GM19238 (cell line): ENCODE measurements at regions not wholly inside any gene's neighbourhood (a gene's known extent, or its start where the extent isn't known, plus 50 kb on each side); places are given as distances from the start of the nearest gene placed in this dataset.
"Not testable (repeated sequence)": the region's sequence is repeated elsewhere in the genome, so short reads cannot be mapped to it uniquely, and the experiment has no call there.

Source experiments
- DNase-seq: peaks from one replicate; pipeline ENCODE4 v3.0.0; 2011; ENCODE audit warnings: low spot score; ENCODE audit not compliant: insufficient read length

DNA sequence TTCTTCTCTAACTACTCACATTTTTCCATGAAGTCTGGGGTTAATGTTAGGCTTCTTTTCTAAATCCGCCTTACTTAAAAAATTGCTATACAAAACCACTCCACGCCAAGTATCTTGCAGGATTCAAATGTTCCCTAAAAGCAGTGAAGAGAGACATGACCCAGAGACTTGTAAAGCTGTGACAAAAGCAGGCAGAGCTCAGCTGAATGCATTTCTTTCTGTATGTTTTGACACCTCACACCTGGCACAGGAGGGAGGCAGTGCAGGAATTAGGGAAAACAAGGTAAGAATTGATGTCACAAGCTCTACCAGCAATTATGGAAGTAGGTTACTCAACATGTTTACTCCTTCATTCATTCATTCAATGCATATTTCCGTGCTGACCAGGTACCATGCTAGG is 295.0 kb downstream of the RPAP3 start:
- DNase-seq: no peak

- DNase-seq: no peak
These were observed 295.4 kb downstream of the RPAP3 start for GRCh38 chr12:47410383-47410782.

DNA sequence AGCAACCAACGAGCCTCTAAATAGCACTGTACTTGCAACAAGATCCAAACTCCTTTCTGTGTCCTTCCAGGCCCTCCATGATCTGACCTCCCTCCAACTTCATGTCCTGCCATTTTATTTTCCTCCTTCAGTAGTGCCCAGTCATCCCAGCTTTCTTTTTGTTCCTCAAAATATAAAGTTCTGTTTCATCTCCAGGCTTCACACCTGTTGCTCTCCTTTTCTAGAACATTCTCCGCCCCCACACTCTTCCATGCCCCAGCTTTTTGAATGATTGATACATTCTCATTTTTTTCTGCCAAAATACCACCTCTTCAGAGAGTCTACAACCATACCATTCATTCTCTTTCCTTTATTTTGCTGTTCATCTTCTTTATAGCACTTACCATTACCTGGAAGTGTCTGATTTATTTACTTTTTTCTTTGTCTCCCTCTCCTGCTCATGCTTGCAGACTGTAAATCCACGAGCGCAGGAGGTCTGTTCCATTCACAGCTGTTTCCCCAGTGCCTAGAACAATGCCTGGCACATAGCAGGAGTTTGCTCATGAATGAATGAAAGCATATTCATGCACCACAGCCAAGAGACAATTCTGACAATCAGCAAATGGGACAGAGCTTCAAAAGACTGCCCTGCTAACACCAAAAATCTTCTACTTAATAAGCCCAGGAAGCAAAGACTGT is 296.4 kb downstream of the RPAP3 start:
- no peak for DNase-seq

DNA sequence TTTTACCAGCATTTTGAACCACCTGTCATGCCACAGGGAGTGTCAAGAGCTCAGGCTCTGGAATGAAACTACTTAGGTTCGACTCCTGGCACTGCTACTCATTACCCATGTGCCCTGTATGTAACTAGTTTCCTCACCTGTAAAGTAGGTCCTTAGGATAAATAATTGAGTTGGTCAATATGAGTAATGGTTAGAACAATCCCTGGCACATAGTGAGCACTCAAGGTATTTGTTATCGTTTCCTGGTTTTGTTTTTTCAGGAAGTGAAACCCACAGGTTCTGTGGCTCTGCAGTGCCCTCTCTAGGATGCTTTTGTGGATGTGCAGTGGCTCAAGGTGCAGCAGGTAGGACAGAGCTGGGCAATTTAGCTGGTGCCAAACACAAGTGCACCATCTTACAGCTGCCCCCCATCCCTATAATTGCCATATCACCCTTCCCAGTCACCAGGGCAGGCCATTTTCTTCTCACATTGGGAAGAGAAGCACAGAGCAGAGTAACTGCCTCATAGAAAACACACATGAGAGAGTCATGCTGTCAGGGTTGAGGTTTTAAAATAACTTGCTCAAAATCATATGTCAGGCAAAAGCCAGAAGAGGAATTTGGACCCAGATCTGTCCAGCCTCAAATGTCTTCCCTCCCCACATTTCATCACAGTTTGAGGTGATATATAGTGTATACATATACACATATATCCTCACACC is 297.5 kb downstream of the RPAP3 start:
- peak; percentile 16 for DNase-seq

DNA sequence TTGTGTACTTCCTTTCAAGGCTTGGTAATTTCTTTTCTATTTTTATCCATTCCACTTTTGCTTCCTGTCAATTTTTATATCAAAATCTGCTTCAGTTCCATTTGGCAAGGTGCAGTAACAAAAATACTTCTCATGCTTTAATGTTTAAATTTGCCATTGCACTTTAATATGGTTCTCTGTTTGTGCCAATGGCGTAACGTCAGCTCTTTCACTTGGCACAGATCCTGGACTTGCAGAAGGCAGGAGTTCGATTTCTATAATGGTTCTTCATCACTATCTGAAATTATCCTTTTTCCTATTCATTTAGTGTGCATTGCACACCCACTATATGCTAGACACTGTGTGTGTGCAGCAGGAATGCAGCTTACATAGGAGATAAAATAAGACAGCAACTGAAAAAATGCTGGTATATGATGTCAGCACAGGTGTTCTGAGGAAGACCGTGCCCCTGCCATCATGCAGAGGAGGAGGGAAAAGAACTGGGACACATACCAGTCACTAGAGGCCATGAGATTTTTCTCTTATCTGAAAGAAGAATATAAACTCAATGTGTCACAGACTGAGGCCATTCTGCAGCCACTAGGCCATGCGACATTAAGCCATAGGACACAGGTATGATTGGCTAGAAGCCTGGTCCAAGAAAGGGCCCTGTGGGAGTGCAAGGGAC is 298.2 kb downstream of the RPAP3 start:
- no peak for DNase-seq

GRCh38 chr12:47403681-47404080 is 302.1 kb downstream of the RPAP3 start:
- no peak for DNase-seq

GRCh38 chr12:47401196-47401595 is 304.6 kb downstream of the RPAP3 start:
- DNase-seq: not testable (repeated sequence)

- no peak for DNase-seq
These were observed 305.6 kb downstream of the RPAP3 start for GRCh38 chr12:47400266-47400665.

DNA sequence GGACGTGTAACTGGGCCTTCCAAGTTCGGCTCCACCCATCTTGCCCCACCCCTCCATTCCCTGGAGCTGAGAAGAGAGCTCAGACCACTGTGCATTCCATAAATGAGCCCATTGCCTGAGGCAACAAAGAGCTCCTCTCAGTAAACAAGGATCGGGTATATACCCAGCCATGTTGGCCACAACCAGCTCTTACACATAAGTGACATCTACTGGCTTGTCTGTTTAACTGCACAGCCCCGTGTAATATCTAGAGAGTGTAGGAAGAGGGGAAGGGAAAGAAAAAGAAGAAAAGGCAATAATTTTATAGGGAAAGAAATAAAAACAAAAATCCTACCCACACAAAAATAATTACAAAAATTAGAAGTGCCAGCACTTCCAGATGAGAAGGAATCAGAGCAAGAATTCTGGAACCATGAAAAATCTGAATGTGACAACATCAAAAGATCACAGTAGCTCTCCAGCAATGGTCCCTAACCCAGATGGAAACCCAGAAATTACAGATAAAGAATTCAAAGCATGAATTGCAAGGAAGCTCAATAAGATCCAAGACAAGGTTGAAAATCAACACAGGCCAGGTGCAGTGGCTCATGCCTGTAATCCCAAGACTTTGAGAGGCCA is 308.1 kb downstream of the RPAP3 start:
- DNase-seq: no peak

- DNase-seq: no peak
These were observed 308.7 kb downstream of the RPAP3 start for GRCh38 chr12:47396902-47397663.

DNA sequence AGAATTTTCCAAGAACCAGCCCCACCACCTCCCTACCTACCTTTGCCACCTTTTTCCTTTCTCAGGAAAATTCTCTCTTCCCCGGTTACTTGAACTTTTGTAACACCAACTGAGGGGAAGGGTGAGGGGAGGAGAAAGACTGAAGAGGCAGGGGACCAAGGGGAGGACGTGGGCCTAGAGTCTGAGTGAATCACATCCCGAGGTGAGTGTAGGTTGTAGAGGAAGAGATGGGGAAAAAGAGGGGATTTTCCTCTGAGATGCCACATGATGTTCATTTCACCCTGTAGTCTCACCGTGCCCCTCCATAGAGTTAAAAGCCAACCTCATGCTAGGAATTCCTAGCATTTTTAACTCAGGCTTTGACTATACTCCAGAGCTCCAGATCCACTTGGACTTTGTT is 311.8 kb downstream of the RPAP3 start:
- DNase-seq: no peak

GRCh38 chr12:47393403-47393790 is 312.4 kb downstream of the RPAP3 start:
- no peak for DNase-seq

- no peak for DNase-seq
These were observed 311.8 kb upstream of the AMIGO2 start for GRCh38 chr12:47391566-47391965.

DNA sequence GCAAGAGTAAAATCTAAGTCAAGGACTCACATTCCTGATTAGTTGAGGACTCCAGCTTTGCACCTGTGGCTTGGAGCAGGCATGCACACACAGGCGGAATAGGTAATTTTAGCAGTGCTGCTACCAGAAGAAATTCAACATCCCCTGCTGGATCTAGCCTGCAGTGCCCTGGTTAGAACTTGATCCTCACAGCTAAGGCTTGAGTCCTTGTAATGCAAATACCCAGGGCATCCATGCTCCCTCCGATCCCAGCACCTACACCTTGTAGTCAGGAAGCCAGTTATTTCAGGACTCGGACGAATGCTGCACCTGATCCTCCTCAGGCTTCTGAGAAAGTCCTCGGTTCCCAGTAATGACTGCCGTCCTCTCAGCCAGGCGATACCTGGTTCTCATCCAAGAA is 309.0 kb upstream of the AMIGO2 start:
- no peak for DNase-seq

DNA sequence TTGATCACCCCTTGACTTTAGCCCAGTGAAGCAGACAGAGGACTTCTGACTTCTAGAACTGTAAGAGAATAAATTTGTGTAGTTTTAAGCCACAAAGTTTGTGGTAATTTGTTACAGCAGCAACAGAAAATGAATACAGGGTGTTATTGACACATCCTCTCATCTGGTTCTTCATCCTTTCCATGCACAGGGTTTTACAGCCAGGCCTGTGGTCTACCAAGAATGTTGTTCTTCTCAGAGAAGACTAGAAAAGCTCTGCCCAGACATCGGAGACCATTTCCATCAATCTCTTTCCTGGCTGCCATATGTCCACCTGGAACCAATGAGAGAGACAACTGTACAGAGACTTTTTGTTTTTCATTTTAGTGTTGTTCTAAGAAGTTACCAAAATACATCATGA is 308.2 kb upstream of the AMIGO2 start:
- no peak for DNase-seq

DNA sequence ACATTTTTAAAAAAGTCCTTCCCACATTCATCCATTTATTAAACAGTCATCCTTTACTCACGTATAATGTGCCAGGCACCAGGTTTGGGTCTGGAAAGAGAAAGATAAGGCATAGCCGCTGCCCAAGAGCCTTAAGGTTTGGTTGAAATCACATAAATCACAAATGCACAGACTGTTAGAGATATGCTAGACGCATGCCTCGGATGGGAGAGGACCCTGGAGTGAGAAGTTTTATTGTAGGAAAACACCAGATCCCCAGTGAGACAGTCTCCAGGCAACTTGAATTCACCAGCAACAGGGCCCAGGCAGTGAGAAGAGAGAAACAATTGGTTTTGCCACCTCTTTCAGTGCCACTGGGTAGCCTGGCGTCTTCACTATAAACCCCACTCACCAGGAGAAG is 305.9 kb upstream of the AMIGO2 start:
- no peak for DNase-seq

DNA sequence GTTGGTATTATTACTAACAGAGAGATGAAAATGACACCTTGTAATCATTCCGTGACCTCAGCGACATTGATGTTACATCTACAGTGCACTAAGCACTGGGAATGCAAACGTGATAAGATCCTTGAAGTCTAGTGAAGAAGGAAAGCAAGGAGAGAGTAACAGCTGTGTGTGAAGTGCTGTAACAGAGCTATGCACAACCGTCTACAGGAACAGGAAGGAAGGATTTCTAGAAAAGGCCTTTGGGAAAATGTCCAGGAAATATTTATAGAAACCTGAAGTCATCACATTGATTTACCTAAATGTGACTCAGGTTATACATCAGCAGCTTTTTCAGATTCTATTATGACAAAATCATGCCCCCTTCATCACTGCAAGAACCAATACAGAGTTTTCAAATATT is 304.2 kb upstream of the AMIGO2 start:
- DNase-seq: no peak

DNA sequence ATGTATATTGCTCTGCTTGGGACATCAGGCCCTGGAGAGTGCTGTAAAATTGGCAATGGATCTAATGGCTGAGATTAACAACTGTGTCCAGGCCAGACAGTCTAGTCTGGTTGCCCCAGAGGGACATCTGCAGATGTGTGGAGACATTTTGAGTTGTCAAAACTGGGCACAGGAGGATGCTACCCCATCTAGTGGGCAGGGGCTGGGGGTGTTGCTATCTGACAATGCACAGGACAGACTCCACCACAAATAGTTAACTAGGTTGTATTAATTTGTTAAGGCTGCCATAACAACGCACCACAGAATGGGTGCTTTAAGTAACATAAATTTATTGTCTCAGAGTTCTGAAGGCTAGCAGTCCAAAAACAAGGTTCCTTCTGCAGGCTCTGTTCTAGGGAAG is 302.5 kb upstream of the AMIGO2 start:
- no peak for DNase-seq

GRCh38 chr12:47378907-47379306 is 299.1 kb upstream of the AMIGO2 start:
- no peak for DNase-seq

GRCh38 chr12:47378222-47378582 is 298.4 kb upstream of the AMIGO2 start:
- no peak for DNase-seq

- DNase-seq: no peak
These were observed 297.9 kb upstream of the AMIGO2 start for GRCh38 chr12:47377414-47378221.
